ENCODE measurements at regions not wholly inside any gene's neighbourhood (a gene's known extent, or its start where the extent isn't known, plus 50 kb on each side); places are given as distances from the start of the nearest gene placed in this dataset.

GRCh38 chr10:26378861-26379294 lies 59.3 kb upstream of the APBB1IP start:
- Mint-ChIP-seq H3K4me3 (peak overlapping the region in 1 of 2 donors; percentile 62), H3K36me3 (peaks cover 0 to 4% of the 10 kb centered on the region in 2 donors), H3K9me3 (peaks cover 0 to 7% (median 2%) of the 10 kb centered on the region in 7 donors), H3K27me3 (ENCODE audit: low read depth in 3 of 3) (no peaks in the 10 kb centered on the region), H3K4me1 (peaks cover 73% of the 10 kb centered on the region), H3K27ac (peak overlapping the region; percentile 35 to 72 (median 57))
- Histone ChIP-seq H3K4me3 (replicated peaks in 1 of 3; ENCODE audit: low read depth in 2 of 3, low read length in 3 of 3) (peak overlapping the region in 2 of 3 experiments; percentile 16 to 46), H3K9me3 (replicated peaks in 1 of 2; ENCODE audit: control insufficient read depth in 1 of 2, insufficient read depth in 1 of 2, low read length in 2 of 2) (no peaks in the 10 kb centered on the region), H2AFZ (ENCODE audit: insufficient read depth, low read depth, low read length, poor library complexity, severe bottlenecking) (no peak overlapping the region), H3K4me1 (ENCODE audit: control insufficient read depth in 1 of 2, insufficient read depth in 2 of 2, low read length in 2 of 2) (peaks cover 55 to 64% of the 10 kb centered on the region in 2 donors), H3K4me2 (replicated peaks; ENCODE audit: extremely low read depth, low read length, poor library complexity, severe bottlenecking) (peak overlapping the region; percentile 52), H3K79me2 (ENCODE audit: insufficient read depth, low read length) (no peaks in the 10 kb centered on the region), H3K27me3 (ENCODE audit: control insufficient read depth in 2 of 2, insufficient read depth in 2 of 2, low read length in 2 of 2) (no peaks in the 10 kb centered on the region), H4K20me1 (ENCODE audit: insufficient read depth, low read length) (no peaks in the 10 kb centered on the region), H3K36me3 (replicated peaks in 1 of 2; ENCODE audit: control insufficient read depth in 1 of 2, insufficient read depth in 2 of 2, low read length in 2 of 2) (no peaks in the 10 kb centered on the region), H3K9ac (ENCODE audit: insufficient read depth, low read length, poor library complexity, severe bottlenecking) (no peak overlapping the region), H3K27ac (ENCODE audit: low read depth in 1 of 2, low read length in 2 of 2) (peak overlapping the region in 1 of 2 donors; percentile 65)
- TF ChIP-seq, protein P1, sequence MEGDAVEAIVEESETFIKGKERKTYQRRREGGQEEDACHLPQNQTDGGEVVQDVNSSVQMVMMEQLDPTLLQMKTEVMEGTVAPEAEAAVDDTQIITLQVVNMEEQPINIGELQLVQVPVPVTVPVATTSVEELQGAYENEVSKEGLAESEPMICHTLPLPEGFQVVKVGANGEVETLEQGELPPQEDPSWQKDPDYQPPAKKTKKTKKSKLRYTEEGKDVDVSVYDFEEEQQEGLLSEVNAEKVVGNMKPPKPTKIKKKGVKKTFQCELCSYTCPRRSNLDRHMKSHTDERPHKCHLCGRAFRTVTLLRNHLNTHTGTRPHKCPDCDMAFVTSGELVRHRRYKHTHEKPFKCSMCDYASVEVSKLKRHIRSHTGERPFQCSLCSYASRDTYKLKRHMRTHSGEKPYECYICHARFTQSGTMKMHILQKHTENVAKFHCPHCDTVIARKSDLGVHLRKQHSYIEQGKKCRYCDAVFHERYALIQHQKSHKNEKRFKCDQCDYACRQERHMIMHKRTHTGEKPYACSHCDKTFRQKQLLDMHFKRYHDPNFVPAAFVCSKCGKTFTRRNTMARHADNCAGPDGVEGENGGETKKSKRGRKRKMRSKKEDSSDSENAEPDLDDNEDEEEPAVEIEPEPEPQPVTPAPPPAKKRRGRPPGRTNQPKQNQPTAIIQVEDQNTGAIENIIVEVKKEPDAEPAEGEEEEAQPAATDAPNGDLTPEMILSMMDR (IDR thresholded peaks at IDR 0.05): no peak
- no CpG with 5 or more reads among the region's 5 CpGs for WGBS (ENCODE audit: insufficient coverage)
- intact Hi-C loops (cut with micrococcal nuclease): no loop called here
- DNase-seq: peak; percentile 59 to 79 (median 77)

GRCh38 chr10:26380815-26381214 lies 57.3 kb upstream of the APBB1IP start:
- H3K9me3 ChIP-seq (replicated peaks in 1 of 2; ENCODE audit: control insufficient read depth in 1 of 2, insufficient read depth in 1 of 2, low read length in 2 of 2): no peaks in the 10 kb centered on the region
- intact Hi-C loops (cut with micrococcal nuclease): loop anchor here (10.0 kb wide), 1 partner anchor 54 kb away; the partner anchor contains the start of gene APBB1IP (in 2 of the 2)

More at GRCh38 chr10:26380815-26381214, 57.3 kb upstream of the APBB1IP start:
- H3K4me1 ChIP-seq (ENCODE audit: control insufficient read depth in 1 of 2, insufficient read depth in 2 of 2, low read length in 2 of 2): peaks cover 42 to 51% of the 10 kb centered on the region in 2 donors
- WGBS (ENCODE audit: insufficient coverage): no CpG with 5 or more reads among the region's 5 CpGs
- Mint-ChIP-seq H3K4me1 (peaks cover 64% of the 10 kb centered on the region), H3K4me3 (no peak overlapping the region), H3K27me3 (ENCODE audit: low read depth in 3 of 3) (no peaks in the 10 kb centered on the region), H3K9me3 (peaks cover 0 to 7% (median 2%) of the 10 kb centered on the region in 7 donors), H3K27ac (peak overlapping the region; percentile 22 to 82 (median 68)), H3K36me3 (peaks cover 0 to 4% of the 10 kb centered on the region in 2 donors)
- no peak overlapping the region for H3K4me2 ChIP-seq (replicated peaks; ENCODE audit: extremely low read depth, low read length, poor library complexity, severe bottlenecking)
- no peaks in the 10 kb centered on the region for H3K27me3 ChIP-seq (ENCODE audit: control insufficient read depth in 2 of 2, insufficient read depth in 2 of 2, low read length in 2 of 2)
- TF ChIP-seq, protein P1 (IDR thresholded peaks at IDR 0.05): no peak
- no peaks in the 10 kb centered on the region for H3K36me3 ChIP-seq (replicated peaks in 1 of 2; ENCODE audit: control insufficient read depth in 1 of 2, insufficient read depth in 2 of 2, low read length in 2 of 2)
- H3K4me3 ChIP-seq (replicated peaks in 1 of 3; ENCODE audit: low read depth in 2 of 3, low read length in 3 of 3): no peak overlapping the region
- H3K9ac ChIP-seq (ENCODE audit: insufficient read depth, low read length, poor library complexity, severe bottlenecking): no peak overlapping the region
- no peak overlapping the region for H2AFZ ChIP-seq (ENCODE audit: insufficient read depth, low read depth, low read length, poor library complexity, severe bottlenecking)
- DNase-seq: peak in 1 of 3 donors; percentile 21
- H4K20me1 ChIP-seq (ENCODE audit: insufficient read depth, low read length): no peaks in the 10 kb centered on the region
- H3K79me2 ChIP-seq (ENCODE audit: insufficient read depth, low read length): no peaks in the 10 kb centered on the region
- peak overlapping the region in 1 of 2 donors; percentile 1 for H3K27ac ChIP-seq (ENCODE audit: low read depth in 1 of 2, low read length in 2 of 2)

All from CD14-positive monocyte (primary cell).